ENCODE measurements at regions not wholly inside any gene's neighbourhood (a gene's known extent, or its start where the extent isn't known, plus 50 kb on each side); places are given as distances from the start of the nearest gene placed in this dataset.

GRCh38 chr10:76632767-76633051, 1004.9 kb downstream of the KCNMA1 start:
- TF ChIP-seq CTCF (IDR thresholded peaks at IDR 0.05) (peak in 4 of 6 experiments; percentile 17 to 46 (median 24)), POLR2A (IDR thresholded peaks at IDR 0.05) (no peak)
